ENCODE measurements at regions not wholly inside any gene's neighbourhood (a gene's known extent, or its start where the extent isn't known, plus 50 kb on each side); places are given as distances from the start of the nearest gene placed in this dataset.
"Not testable (repeated sequence)": the region's sequence is repeated elsewhere in the genome, so short reads cannot be mapped to it uniquely, and the experiment has no call there.

GRCh38 chr21:10410354-10410929 lies 110.9 kb upstream of the TPTE start:
- H3K4me3 ChIP-seq (replicated peaks in 1 of 3; ENCODE audit: low read depth in 2 of 3, low read length in 3 of 3); H3K27ac ChIP-seq (ENCODE audit: low read depth in 1 of 2, low read length in 2 of 2); H3K27ac Mint-ChIP-seq; H3K79me2 ChIP-seq (ENCODE audit: insufficient read depth, low read length); H3K4me1 ChIP-seq (ENCODE audit: control insufficient read depth in 1 of 2, insufficient read depth in 2 of 2, low read length in 2 of 2); H3K27me3 ChIP-seq (ENCODE audit: control insufficient read depth in 2 of 2, insufficient read depth in 2 of 2, low read length in 2 of 2); H3K9ac ChIP-seq (ENCODE audit: insufficient read depth, low read length, poor library complexity, severe bottlenecking); DNase-seq; H3K36me3 ChIP-seq (replicated peaks in 1 of 2; ENCODE audit: control insufficient read depth in 1 of 2, insufficient read depth in 2 of 2, low read length in 2 of 2); H3K27me3 Mint-ChIP-seq (ENCODE audit: low read depth in 3 of 3); H3K4me1 Mint-ChIP-seq; H3K4me2 ChIP-seq (replicated peaks; ENCODE audit: extremely low read depth, low read length, poor library complexity, severe bottlenecking); intact Hi-C loops (cut with micrococcal nuclease); H3K4me3 Mint-ChIP-seq; H3K36me3 Mint-ChIP-seq; H2AFZ ChIP-seq (ENCODE audit: insufficient read depth, low read depth, low read length, poor library complexity, severe bottlenecking); H4K20me1 ChIP-seq (ENCODE audit: insufficient read depth, low read length): not testable (repeated sequence)
- peaks cover 0 to 10% (median 4%) of the 10 kb centered on the region in 7 donors for H3K9me3 Mint-ChIP-seq
- peaks cover 46 to 53% of the 10 kb centered on the region in 2 donors for H3K9me3 ChIP-seq (replicated peaks in 1 of 2; ENCODE audit: control insufficient read depth in 1 of 2, insufficient read depth in 1 of 2, low read length in 2 of 2)
- no CpG with 5 or more reads among the region's 5 CpGs for WGBS (ENCODE audit: insufficient coverage)

DNA sequence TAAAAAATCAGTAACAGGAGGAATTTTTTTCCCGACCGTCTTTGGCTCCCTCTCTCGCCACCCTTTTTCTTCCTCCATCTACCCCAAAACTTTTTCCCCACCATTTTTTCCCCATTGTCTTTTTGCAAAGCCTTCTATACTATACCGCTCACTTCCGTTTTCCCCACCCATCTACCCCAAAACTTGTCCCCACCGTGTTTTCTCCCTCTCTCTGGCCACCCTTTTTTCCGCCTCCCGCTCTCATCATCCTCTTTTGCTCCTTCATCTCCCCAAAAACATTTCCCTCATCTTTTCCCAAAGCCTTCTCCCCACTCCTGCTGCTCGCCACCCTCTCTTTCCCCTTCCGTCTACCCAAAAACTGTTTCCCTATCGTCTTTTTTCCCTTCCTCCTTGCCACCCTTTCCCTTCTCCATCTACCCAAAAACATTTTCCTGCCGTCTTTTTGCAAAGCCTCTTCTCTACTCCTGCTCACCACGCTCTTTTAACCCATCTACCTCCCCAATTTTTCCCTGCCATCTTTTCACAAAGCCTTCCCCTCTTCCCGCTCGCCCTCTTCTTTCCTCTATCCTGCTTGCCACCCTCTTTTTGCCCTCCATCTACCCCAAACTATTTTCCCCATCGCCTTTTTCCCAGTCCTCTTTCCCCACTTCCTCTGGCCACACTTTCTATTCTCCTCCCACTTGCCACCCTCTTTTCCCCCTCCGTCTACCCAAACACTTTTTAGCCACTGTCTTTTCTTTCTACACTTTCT lies 109.4 kb upstream of the TPTE start:
- intact Hi-C loops (cut with micrococcal nuclease); H3K36me3 Mint-ChIP-seq; H3K27ac Mint-ChIP-seq; H2AFZ ChIP-seq (ENCODE audit: insufficient read depth, low read depth, low read length, poor library complexity, severe bottlenecking); H3K27me3 Mint-ChIP-seq (ENCODE audit: low read depth in 3 of 3); H3K4me3 ChIP-seq (replicated peaks in 1 of 3; ENCODE audit: low read depth in 2 of 3, low read length in 3 of 3); H3K27ac ChIP-seq (ENCODE audit: low read depth in 1 of 2, low read length in 2 of 2); H3K4me2 ChIP-seq (replicated peaks; ENCODE audit: extremely low read depth, low read length, poor library complexity, severe bottlenecking); H3K9ac ChIP-seq (ENCODE audit: insufficient read depth, low read length, poor library complexity, severe bottlenecking); H3K79me2 ChIP-seq (ENCODE audit: insufficient read depth, low read length); H3K4me3 Mint-ChIP-seq; H3K27me3 ChIP-seq (ENCODE audit: control insufficient read depth in 2 of 2, insufficient read depth in 2 of 2, low read length in 2 of 2); H3K36me3 ChIP-seq (replicated peaks in 1 of 2; ENCODE audit: control insufficient read depth in 1 of 2, insufficient read depth in 2 of 2, low read length in 2 of 2); H3K4me1 Mint-ChIP-seq; H3K9me3 Mint-ChIP-seq; DNase-seq; H3K4me1 ChIP-seq (ENCODE audit: control insufficient read depth in 1 of 2, insufficient read depth in 2 of 2, low read length in 2 of 2); H4K20me1 ChIP-seq (ENCODE audit: insufficient read depth, low read length): not testable (repeated sequence)
- H3K9me3 ChIP-seq (replicated peaks in 1 of 2; ENCODE audit: control insufficient read depth in 1 of 2, insufficient read depth in 1 of 2, low read length in 2 of 2): peaks cover 58% of the 10 kb centered on the region in 2 donors
- 65% methylated on average over 14 of the region's 17 CpGs for WGBS (ENCODE audit: insufficient coverage)

- H3K27ac ChIP-seq (ENCODE audit: low read depth in 1 of 2, low read length in 2 of 2); H3K27ac Mint-ChIP-seq; H3K9ac ChIP-seq (ENCODE audit: insufficient read depth, low read length, poor library complexity, severe bottlenecking); H3K27me3 ChIP-seq (ENCODE audit: control insufficient read depth in 2 of 2, insufficient read depth in 2 of 2, low read length in 2 of 2); H2AFZ ChIP-seq (ENCODE audit: insufficient read depth, low read depth, low read length, poor library complexity, severe bottlenecking); H3K79me2 ChIP-seq (ENCODE audit: insufficient read depth, low read length); H3K4me3 Mint-ChIP-seq; H3K27me3 Mint-ChIP-seq (ENCODE audit: low read depth in 3 of 3); H3K4me1 Mint-ChIP-seq; H3K9me3 Mint-ChIP-seq; H4K20me1 ChIP-seq (ENCODE audit: insufficient read depth, low read length); H3K4me1 ChIP-seq (ENCODE audit: control insufficient read depth in 1 of 2, insufficient read depth in 2 of 2, low read length in 2 of 2); H3K4me2 ChIP-seq (replicated peaks; ENCODE audit: extremely low read depth, low read length, poor library complexity, severe bottlenecking); intact Hi-C loops (cut with micrococcal nuclease); H3K36me3 Mint-ChIP-seq; H3K4me3 ChIP-seq (replicated peaks in 1 of 3; ENCODE audit: low read depth in 2 of 3, low read length in 3 of 3); H3K36me3 ChIP-seq (replicated peaks in 1 of 2; ENCODE audit: control insufficient read depth in 1 of 2, insufficient read depth in 2 of 2, low read length in 2 of 2): not testable (repeated sequence)
- DNase-seq: peak in 1 of 3 donors; percentile 1
- peaks cover 62 to 67% of the 10 kb centered on the region in 2 donors for H3K9me3 ChIP-seq (replicated peaks in 1 of 2; ENCODE audit: control insufficient read depth in 1 of 2, insufficient read depth in 1 of 2, low read length in 2 of 2)
- 88% methylated on average over 7 of the region's 8 CpGs for whole genome bisulfite sequencing (ENCODE audit: insufficient coverage)
These were observed 108.5 kb upstream of the TPTE start for GRCh38 chr21:10412928-10413246.

DNA sequence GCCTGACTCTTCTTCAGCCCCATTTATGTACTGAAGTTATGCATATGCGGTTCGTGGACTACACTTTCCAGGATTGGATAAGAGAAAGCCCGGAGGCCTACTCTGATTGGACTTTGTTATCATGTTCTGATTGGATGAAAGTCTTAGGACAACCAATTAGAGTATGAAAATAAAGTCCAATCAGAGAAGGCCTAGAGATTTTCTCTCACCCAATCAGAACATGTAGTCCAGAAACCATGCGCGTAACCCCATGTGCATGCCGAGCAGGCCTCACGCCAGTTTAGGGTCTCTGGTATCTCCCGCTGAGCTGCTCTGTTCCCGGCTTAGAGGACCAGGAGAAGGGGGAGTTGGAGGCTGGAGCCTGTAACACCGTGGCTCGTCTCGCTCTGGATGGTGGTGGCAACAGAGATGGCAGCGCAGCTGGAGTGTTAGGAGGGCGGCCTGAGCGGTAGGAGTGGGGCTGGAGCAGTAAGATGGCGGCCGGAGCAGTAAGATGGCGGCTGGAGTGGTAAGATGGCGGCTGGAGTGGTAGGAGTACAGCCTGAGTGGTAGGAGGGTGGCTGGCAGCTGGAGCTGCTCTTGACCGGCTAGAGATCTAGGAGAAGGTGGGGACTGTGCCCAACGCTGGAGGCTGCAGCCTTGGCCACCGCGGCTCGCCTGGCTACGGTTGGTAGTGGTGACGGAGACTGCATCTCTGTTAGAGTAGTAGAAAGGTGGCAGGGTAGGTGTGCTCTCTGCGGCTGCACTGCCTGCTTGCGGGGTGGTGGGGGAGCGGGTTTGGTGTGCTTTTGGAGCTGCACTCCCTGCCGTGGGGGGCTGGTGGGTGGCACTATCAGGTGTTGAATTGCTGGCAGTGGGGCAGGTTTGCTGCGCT lies 107.9 kb upstream of the TPTE start:
- peaks cover 59 to 73% of the 10 kb centered on the region in 2 donors for H3K9me3 ChIP-seq (replicated peaks in 1 of 2; ENCODE audit: control insufficient read depth in 1 of 2, insufficient read depth in 1 of 2, low read length in 2 of 2)
- H3K27me3 Mint-ChIP-seq (ENCODE audit: low read depth in 3 of 3); H3K4me1 Mint-ChIP-seq; H3K79me2 ChIP-seq (ENCODE audit: insufficient read depth, low read length); H4K20me1 ChIP-seq (ENCODE audit: insufficient read depth, low read length); H3K27ac ChIP-seq (ENCODE audit: low read depth in 1 of 2, low read length in 2 of 2); H3K4me3 Mint-ChIP-seq; H3K36me3 Mint-ChIP-seq; H2AFZ ChIP-seq (ENCODE audit: insufficient read depth, low read depth, low read length, poor library complexity, severe bottlenecking); H3K4me1 ChIP-seq (ENCODE audit: control insufficient read depth in 1 of 2, insufficient read depth in 2 of 2, low read length in 2 of 2); H3K9me3 Mint-ChIP-seq; H3K27ac Mint-ChIP-seq; H3K4me3 ChIP-seq (replicated peaks in 1 of 3; ENCODE audit: low read depth in 2 of 3, low read length in 3 of 3); intact Hi-C loops (cut with micrococcal nuclease); H3K4me2 ChIP-seq (replicated peaks; ENCODE audit: extremely low read depth, low read length, poor library complexity, severe bottlenecking); H3K36me3 ChIP-seq (replicated peaks in 1 of 2; ENCODE audit: control insufficient read depth in 1 of 2, insufficient read depth in 2 of 2, low read length in 2 of 2); H3K27me3 ChIP-seq (ENCODE audit: control insufficient read depth in 2 of 2, insufficient read depth in 2 of 2, low read length in 2 of 2); H3K9ac ChIP-seq (ENCODE audit: insufficient read depth, low read length, poor library complexity, severe bottlenecking): not testable (repeated sequence)
- WGBS (ENCODE audit: insufficient coverage): 85% methylated on average over 29 of the region's 31 CpGs
- DNase-seq: peak in 1 of 3 donors; percentile 1
